ENCODE measurements at regions not wholly inside any gene's neighbourhood (a gene's known extent, or its start where the extent isn't known, plus 50 kb on each side); places are given as distances from the start of the nearest gene placed in this dataset.

GRCh38 chr6:150715133-150715532 lies 115.4 kb downstream of the PLEKHG1 start:
- TF ChIP-seq, protein P1, sequence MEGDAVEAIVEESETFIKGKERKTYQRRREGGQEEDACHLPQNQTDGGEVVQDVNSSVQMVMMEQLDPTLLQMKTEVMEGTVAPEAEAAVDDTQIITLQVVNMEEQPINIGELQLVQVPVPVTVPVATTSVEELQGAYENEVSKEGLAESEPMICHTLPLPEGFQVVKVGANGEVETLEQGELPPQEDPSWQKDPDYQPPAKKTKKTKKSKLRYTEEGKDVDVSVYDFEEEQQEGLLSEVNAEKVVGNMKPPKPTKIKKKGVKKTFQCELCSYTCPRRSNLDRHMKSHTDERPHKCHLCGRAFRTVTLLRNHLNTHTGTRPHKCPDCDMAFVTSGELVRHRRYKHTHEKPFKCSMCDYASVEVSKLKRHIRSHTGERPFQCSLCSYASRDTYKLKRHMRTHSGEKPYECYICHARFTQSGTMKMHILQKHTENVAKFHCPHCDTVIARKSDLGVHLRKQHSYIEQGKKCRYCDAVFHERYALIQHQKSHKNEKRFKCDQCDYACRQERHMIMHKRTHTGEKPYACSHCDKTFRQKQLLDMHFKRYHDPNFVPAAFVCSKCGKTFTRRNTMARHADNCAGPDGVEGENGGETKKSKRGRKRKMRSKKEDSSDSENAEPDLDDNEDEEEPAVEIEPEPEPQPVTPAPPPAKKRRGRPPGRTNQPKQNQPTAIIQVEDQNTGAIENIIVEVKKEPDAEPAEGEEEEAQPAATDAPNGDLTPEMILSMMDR (conservative IDR thresholded peaks at IDR 0.05 in 1 of 2, IDR thresholded peaks at IDR 0.05 in 1 of 2; ENCODE audit: extremely low read depth in 1 of 2, insufficient read depth in 1 of 2, low read depth in 1 of 2, low read length in 2 of 2): no peak
- no peak for TF ChIP-seq EZH2 (IDR thresholded peaks at IDR 0.05; ENCODE audit: borderline replicate concordance, low read length)

All from mammary epithelial cell (primary cell).